HG02610 (cell line): ENCODE measurements at regions not wholly inside any gene's neighbourhood (a gene's known extent, or its start where the extent isn't known, plus 50 kb on each side); places are given as distances from the start of the nearest gene placed in this dataset.
A peak's percentile ranks its signal among the peaks of the same experiment; 100 is the strongest.
"Not testable (repeated sequence)": the region's sequence is repeated elsewhere in the genome, so short reads cannot be mapped to it uniquely, and the experiment has no call there.

Source experiments
- ATAC-seq: cut with Tn5 transposase; IDR thresholded peaks from one replicate; pipeline ENCODE4 v1.9.1; 2021; ENCODE audit warnings: mild to moderate bottlenecking, moderate library complexity; ENCODE audit not compliant: unreplicated experiment

GRCh38 chr7:82701949-82702348 lies 258.4 kb upstream of the CACNA2D1 start:
- ATAC-seq: no peak

- no peak for ATAC-seq
Observed at GRCh38 chr7:82700741-82701140, 257.2 kb upstream of the CACNA2D1 start.

GRCh38 chr7:82699773-82700186 lies 256.2 kb upstream of the CACNA2D1 start:
- ATAC-seq: no peak

- ATAC-seq: no peak
Observed at GRCh38 chr7:82697897-82698296, 254.3 kb upstream of the CACNA2D1 start.

GRCh38 chr7:82696631-82697030 lies 253.1 kb upstream of the CACNA2D1 start:
- ATAC-seq: no peak

- no peak for ATAC-seq
Observed at GRCh38 chr7:82694022-82694421, 250.4 kb upstream of the CACNA2D1 start.

GRCh38 chr7:82690929-82691328 lies 247.4 kb upstream of the CACNA2D1 start:
- no peak for ATAC-seq

GRCh38 chr7:82685214-82685613 lies 241.6 kb upstream of the CACNA2D1 start:
- ATAC-seq: no peak

GRCh38 chr7:82678716-82679115 lies 235.1 kb upstream of the CACNA2D1 start:
- ATAC-seq: no peak

GRCh38 chr7:82678259-82678658 lies 234.7 kb upstream of the CACNA2D1 start:
- no peak for ATAC-seq

- peak; percentile 85 for ATAC-seq
Observed at GRCh38 chr7:82677493-82677892, 233.9 kb upstream of the CACNA2D1 start.

GRCh38 chr7:82676777-82677463 lies 233.3 kb upstream of the CACNA2D1 start:
- no peak for ATAC-seq

- ATAC-seq: no peak
Observed at GRCh38 chr7:82675396-82675795, 231.8 kb upstream of the CACNA2D1 start.

GRCh38 chr7:82674268-82674667 lies 230.7 kb upstream of the CACNA2D1 start:
- no peak for ATAC-seq

- ATAC-seq: no peak
Observed at GRCh38 chr7:82672078-82672477, 228.5 kb upstream of the CACNA2D1 start.

GRCh38 chr7:82669141-82669540 lies 225.6 kb upstream of the CACNA2D1 start:
- ATAC-seq: no peak

- ATAC-seq: no peak
Observed at GRCh38 chr7:82668676-82669075, 225.1 kb upstream of the CACNA2D1 start.

GRCh38 chr7:82665966-82666507 lies 222.5 kb upstream of the CACNA2D1 start:
- ATAC-seq: no peak

GRCh38 chr7:82655965-82656364 lies 212.4 kb upstream of the CACNA2D1 start:
- ATAC-seq: no peak

- ATAC-seq: not testable (repeated sequence)
Observed at GRCh38 chr7:82650095-82650494, 206.5 kb upstream of the CACNA2D1 start.

GRCh38 chr7:82633592-82633991 lies 190.0 kb upstream of the CACNA2D1 start:
- no peak for ATAC-seq

- ATAC-seq: no peak
Observed at GRCh38 chr7:82631998-82632397, 188.4 kb upstream of the CACNA2D1 start.

GRCh38 chr7:82629583-82629982 lies 186.0 kb upstream of the CACNA2D1 start:
- no peak for ATAC-seq
